ENCODE measurements at regions not wholly inside any gene's neighbourhood (a gene's known extent, or its start where the extent isn't known, plus 50 kb on each side); places are given as distances from the start of the nearest gene placed in this dataset.

GRCh38 chr2:123732563-123732962 is 292.5 kb upstream of the CNTNAP5 start:
- no peaks in the 10 kb centered on the region for H3K27me3 ChIP-seq
- intact Hi-C loops (cut with DNase I), result no loop called here
- no peak for DNase-seq
- H3K36me3 ChIP-seq, result no peaks in the 10 kb centered on the region
- no peak overlapping the region for H3K4me3 ChIP-seq
- TF ChIP-seq POLR2A (IDR thresholded peaks at IDR 0.05) (no peak), CTCF (IDR thresholded peaks at IDR 0.05) (no peak)
- H3K9me3 ChIP-seq, result no peaks in the 10 kb centered on the region
- H3K27ac ChIP-seq, result no peak overlapping the region
- H3K4me1 ChIP-seq, result no peaks in the 10 kb centered on the region

DNA sequence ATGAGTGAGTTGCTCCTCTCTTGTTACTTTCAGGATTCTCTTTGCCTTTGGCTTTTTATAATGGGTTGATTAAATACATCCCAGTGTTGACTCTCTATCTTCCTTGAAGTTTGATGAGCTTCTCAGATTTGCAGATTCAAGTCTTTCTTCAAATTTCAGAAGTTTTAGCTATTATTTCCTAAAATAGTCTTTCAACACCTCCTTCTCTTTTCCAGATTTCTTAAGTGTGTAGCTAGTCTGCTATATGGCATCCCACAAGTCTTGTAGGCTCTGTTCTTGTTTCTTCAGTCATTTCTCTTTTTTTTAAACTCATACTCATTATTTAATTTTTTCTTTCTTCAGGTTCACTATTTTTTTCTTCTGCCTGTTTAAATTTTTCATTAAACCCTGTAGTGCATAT is 287.7 kb upstream of the CNTNAP5 start:
- H3K4me1 ChIP-seq, result no peaks in the 10 kb centered on the region
- no peaks in the 10 kb centered on the region for H3K27me3 ChIP-seq
- intact Hi-C loops (cut with DNase I), result no loop called here
- H3K4me3 ChIP-seq, result no peak overlapping the region
- no peak for DNase-seq
- no peaks in the 10 kb centered on the region for H3K9me3 ChIP-seq
- no peaks in the 10 kb centered on the region for H3K36me3 ChIP-seq
- TF ChIP-seq POLR2A (IDR thresholded peaks at IDR 0.05) (no peak), CTCF (IDR thresholded peaks at IDR 0.05) (no peak)
- no peak overlapping the region for H3K27ac ChIP-seq

- 27 to 48% methylated on average over 1 of the region's 1 CpG for WGBS, 2 donors
- TF ChIP-seq POLR2A (IDR thresholded peaks at IDR 0.05) (no peak), CTCF (IDR thresholded peaks at IDR 0.05) (no peak)
- DNase-seq, result no peak
- H3K36me3 ChIP-seq, result no peaks in the 10 kb centered on the region
- no peaks in the 10 kb centered on the region for H3K9me3 ChIP-seq
- intact Hi-C loops (cut with DNase I), result no loop called here
- H3K27ac ChIP-seq, result no peak overlapping the region
- no peaks in the 10 kb centered on the region for H3K4me1 ChIP-seq
- H3K27me3 ChIP-seq, result no peaks in the 10 kb centered on the region
- no peak overlapping the region for H3K4me3 ChIP-seq
Observed at GRCh38 chr2:123738643-123739042, 286.4 kb upstream of the CNTNAP5 start.

GRCh38 chr2:123746006-123746405 is 279.1 kb upstream of the CNTNAP5 start:
- H3K27ac ChIP-seq, result no peak overlapping the region
- no peaks in the 10 kb centered on the region for H3K27me3 ChIP-seq
- intact Hi-C loops (cut with DNase I), result no loop called here
- no peaks in the 10 kb centered on the region for H3K36me3 ChIP-seq
- no peak overlapping the region for H3K4me3 ChIP-seq
- H3K9me3 ChIP-seq, result no peaks in the 10 kb centered on the region
- no peak for DNase-seq
- TF ChIP-seq CTCF (IDR thresholded peaks at IDR 0.05) (no peak), POLR2A (IDR thresholded peaks at IDR 0.05) (no peak)
- WGBS, 2 donors, result 50 to 62% methylated on average over 1 of the region's 1 CpG
- H3K4me1 ChIP-seq, result no peaks in the 10 kb centered on the region

- H3K27me3 ChIP-seq, result no peaks in the 10 kb centered on the region
- WGBS, 2 donors, result 55 to 67% methylated on average over 2 of the region's 2 CpGs
- H3K27ac ChIP-seq, result no peak overlapping the region
- TF ChIP-seq POLR2A (IDR thresholded peaks at IDR 0.05), result no peak
- no peak for TF ChIP-seq CTCF (IDR thresholded peaks at IDR 0.05)
- H3K4me3 ChIP-seq, result no peak overlapping the region
- no peaks in the 10 kb centered on the region for H3K4me1 ChIP-seq
- no peak for DNase-seq
- intact Hi-C loops (cut with DNase I), result no loop called here
- no peaks in the 10 kb centered on the region for H3K9me3 ChIP-seq
- H3K36me3 ChIP-seq, result no peaks in the 10 kb centered on the region
Observed at GRCh38 chr2:123747326-123747725, 277.8 kb upstream of the CNTNAP5 start.

Data from esophagus squamous epithelium (tissue), 5 donors.